NCI-H1417 (cell line): ENCODE measurements at regions not wholly inside any gene's neighbourhood (a gene's known extent, or its start where the extent isn't known, plus 50 kb on each side); places are given as distances from the start of the nearest gene placed in this dataset.

ENCODE experiments used
- DNase-seq, 3 experiments: peaks; one replicate each; lab custom pipeline; 2025; lab: John Stamatoyannopoulos, UW

DNA sequence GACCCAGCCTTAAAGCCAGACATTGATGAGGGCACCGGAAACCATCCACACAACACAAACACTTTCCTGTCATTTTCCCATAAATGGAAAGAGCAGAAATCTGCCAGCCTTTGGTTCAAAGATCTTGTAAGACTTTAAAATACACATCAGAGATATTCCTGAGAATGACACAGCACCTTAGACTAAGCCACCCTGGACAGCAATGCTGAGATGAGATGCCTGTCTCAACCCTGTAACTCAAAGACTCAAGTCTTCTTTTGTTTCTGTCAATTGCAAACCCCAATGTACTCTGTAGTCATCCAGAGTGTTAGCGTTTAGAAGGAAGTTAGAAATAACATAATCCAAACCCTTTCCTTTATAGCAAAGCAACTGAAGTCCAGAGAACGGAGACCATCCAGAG, 119.2 kb downstream of the CCNA1 start:
- no peak for DNase-seq

DNA sequence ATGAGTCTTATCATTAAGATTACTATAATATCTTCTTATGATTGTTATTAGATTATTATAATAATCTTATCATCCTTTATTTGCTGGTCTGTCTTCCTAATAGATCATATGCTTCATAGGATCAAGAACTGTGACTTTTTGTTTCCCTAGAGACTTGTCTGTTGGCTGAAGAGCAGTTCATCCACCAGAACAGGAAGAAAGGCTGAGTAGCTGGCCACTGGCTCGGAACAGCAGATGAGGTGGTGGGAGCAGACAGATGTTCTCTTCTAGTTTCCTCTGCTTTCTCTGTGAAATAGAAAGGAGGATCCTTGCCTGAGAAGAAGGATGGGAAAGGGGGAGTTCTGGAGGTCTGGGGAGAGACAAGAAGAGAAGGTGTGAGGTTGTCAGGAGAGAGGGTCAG, 120.0 kb downstream of the CCNA1 start:
- no peak for DNase-seq

DNA sequence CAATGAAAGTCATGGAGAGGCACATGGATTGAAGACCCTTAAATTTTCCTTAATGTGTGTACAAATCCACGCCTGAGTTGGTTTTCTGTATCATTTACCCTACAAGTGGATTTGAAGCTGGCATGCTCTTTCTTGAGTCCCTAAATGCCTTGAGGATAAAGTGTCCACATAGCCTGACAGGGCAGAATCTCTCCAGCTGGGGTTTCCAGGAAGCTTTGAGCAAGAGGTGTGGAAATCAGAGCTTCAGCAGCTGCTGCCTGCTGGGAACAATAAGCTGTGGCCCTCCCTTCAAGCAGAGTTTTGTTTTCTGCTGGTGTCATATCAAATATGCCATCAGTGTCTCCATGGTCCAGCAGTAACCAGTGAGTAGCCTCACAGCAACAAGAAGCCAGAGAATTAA, 120.3 kb upstream of the SERTM1 start:
- DNase-seq: peak in 2 of 3 experiments; percentile 4 to 96

DNA sequence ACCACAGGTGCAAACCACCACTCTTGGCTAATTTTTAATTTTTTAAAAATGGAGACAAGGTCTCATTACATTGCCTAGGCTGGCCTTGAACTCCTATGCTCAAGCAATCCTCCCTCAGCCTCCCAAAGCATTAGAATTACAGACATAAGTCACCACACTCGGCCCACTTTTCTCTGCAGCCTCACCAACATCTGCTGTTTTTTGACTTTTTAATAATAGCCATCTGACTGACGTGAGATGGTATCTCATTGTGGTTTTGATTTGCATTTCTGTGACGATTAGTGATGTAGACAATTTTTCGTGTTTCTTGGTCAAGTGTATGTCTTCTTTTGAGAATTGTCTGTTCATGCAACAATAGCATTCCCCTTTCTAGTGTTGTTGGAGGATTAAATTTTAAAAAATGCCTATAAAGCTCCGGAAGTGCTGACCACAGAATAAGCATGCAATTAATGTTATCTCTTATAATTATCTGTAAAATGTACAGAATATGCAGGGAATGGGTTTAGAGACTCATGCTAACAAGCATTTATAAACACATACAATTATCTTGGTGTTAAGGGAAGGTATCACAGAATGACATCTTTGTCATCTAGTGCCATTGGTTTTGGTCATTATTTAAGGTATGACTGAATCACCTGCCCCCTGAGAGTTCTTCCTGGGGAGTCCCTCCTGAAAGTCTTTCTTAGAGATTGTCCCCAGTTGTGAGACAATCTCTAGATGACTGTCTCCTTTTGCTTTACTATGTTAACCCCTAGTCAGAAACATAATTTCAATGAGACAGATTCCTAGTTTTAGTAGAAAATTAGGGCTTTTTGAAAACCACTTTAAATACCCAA, 118.5 kb upstream of the SERTM1 start:
- no peak for DNase-seq

DNA sequence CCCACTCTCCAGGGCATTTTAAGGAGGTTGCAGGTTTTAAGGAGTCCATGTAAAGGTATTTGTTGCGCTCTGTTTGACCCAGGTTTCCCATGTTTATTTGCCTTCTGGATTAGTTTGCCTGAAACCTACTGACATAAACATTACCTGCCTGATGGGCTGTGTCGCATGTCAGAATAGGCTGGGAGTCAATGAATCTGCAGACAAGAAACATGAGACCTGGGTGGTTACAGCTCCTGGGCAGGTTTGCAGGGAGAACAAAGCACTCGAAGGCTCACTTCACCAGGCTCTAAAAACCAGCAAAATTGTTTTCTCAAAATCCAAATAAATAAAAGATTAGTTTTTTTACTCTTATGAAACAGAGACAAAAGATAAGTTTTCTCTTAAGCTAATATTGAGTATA, 114.4 kb upstream of the SERTM1 start:
- peak in 1 of 3 experiments; percentile 68 for DNase-seq

DNA sequence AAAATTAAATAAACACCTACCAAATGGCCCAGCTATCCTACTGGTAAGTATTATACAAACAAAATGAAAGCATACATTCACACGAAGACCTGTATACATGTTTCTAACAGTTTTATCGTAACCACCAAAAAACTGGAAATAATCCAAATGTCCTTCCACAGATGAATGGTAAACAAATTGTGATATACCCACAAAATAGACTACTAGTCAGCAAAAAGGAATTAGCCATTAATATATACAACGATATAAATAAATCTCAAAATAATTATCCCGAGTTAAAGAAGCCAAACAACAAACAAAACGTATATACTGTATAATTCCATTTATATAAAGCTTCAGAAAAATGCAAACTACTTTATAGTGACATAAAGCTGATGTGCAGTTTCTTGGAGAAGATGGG, 106.3 kb upstream of the SERTM1 start:
- no peak for DNase-seq

DNA sequence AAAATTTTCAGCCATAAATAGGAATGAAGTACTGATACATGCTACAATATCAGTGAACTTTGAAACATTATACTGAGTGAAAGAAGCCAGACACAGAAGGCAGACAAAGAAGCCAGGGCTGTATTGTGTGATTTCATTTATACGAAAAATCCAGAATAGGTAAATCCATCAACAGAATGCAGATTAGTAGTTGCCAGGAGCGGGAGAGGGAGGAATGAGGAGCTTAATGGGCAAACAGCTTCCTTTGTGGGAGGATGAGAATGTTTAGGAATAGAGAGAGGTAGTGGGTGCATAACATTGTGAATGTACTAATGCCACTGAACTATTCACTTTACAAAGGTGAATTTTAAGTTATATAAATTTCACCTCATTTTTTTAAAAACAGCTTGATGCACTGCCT, 103.3 kb upstream of the SERTM1 start:
- no peak for DNase-seq

DNA sequence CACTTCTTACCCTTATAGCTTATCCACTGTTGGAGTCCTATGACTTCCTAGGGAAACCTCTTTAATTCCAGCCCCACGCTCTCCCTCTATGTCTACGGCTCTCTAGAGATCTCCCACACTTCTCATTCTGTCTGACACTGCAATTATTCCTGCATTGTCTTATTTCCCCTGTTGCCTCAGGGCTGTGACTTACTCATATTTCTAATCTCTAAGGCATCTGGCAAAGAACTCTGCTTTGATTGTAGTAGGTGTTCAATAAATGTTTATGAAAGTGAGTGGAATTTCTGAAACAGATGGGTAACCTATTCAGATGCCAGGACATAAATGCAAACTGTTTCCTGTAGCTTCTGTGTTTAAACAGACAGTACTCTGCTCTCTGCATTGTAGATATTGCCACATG, 102.4 kb upstream of the SERTM1 start:
- DNase-seq: no peak

DNA sequence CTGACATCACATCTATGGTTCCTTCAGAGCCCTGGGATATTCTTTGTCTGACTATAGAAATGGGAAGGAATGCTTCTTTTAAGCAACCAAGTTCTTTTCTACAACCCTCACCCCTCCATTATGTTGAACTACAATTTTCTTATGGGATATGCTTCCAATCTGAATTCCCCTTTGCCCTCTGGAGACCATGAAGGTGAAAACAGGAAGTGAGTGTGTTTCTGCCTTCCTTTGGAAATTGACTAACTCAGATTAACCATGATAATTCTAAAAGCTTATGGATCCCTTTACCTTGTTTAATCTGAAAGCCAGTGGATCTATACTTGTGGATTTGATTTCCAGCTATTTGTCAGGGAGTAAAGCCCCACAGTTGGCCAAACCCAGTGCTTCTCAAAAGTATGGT, 90.8 kb upstream of the SERTM1 start:
- DNase-seq: no peak

DNA sequence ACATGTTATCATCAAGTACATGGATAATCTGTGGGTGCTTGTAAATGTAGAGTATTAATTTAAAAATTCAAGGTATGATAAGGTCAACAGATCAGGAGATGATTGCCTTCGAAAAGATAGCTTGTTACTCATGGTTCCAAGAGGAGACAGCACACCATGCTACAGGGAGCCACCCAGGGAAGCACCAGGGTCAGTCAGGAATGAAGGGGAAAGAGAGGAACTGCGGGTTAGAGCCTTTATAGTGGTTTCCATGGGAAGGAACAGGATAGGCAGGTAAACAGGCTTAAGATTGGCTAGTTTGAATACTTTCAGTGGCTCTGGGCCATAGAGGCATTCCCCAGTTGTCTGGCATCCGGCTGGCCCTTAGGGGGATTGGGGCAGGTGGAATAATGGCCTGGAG, 74.2 kb upstream of the SERTM1 start:
- no peak for DNase-seq

DNA sequence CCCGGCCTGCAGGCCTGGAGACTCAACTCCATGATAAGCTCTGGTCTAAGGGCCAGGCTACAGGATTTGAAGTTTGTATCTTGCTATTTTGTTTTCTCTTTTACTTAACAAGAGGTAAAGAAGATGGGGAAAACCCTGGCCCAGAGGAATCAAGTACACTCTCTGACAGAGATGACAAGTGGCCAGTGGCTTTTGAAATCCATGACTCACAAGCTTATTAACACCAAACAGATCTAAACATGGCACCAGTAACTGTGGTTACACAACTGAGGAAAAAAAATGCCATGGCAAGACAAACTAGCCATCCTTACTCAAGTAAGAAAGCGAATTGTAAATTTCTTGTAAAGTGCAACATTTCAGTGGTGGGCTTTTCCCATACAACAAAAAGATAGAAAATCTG, 72.6 kb upstream of the SERTM1 start:
- no peak for DNase-seq

DNA sequence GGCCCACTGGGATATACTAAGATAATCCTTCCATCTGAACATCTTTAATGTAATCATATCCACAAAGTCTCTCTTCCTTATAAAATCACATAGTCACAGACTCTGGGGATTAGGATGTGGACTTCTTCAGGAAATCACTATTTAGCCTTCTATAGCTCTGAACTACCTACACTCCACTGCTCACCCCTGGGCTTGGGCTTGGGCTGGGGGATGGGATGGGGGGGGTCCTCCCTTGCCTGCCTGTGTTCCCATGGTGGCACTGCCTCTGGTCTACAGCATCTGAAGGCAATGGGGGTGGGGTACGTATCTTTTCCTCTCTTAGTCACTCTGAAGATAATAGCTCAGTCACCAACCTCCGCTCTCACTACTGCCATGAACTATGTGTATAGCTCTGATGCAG, 67.8 kb upstream of the SERTM1 start:
- no peak for DNase-seq

DNA sequence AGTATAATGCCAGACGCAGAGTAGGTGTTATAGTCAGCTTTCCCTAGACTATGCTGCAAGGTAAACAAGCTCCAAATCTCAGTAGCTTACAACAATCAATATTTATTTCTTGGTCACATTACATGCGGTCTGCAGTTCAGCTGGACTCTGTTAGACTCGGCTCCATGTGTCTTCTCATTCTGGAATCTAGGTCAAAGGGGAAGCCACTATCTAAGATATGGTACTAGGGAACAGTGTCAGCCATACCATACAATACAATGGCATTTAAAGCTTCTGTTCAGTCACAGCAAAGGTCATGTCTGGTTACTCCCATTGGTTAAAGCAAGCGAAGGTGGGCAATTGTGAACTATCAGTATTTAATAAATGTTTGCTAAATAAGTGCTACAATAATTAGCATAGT, 65.3 kb upstream of the SERTM1 start:
- no peak for DNase-seq

DNA sequence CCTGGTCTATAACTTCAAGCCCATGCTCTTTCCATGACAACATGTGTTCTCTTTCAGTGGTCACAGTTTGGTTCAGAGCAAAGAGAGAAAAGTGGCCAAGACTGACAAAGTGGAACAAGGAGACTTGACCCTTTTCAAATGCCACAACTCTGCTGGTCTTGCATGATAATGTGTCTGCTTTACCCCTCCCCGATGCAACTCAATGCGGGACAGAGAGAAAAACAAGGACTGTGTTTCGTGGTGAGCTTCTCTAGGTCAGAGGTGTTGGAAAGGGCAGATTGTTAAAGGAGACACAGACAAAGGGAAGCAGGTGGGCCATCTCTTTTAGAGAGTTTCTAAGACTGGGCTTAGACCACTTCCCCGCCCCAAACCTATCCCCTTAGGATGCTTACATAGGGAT, 61.6 kb upstream of the SERTM1 start:
- DNase-seq: no peak

DNA sequence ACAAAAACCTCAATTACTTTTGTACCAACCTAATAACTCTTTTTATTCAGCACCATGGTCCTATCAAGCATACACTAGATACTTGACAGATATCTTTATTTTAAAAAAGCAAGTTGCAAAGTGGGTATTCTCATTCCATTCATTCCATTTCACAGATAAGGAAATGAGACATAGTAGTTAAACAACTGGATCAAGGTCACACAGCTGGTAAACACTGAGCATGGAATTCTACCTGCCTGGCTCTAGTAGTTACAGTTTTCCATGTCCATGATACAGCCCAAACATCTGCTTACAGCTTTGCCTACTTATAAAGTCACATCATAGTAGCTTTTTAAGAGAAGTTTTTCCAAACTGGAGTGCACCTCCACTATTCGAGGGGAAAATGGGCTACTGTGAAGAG, 57.1 kb upstream of the SERTM1 start:
- DNase-seq: no peak

DNA sequence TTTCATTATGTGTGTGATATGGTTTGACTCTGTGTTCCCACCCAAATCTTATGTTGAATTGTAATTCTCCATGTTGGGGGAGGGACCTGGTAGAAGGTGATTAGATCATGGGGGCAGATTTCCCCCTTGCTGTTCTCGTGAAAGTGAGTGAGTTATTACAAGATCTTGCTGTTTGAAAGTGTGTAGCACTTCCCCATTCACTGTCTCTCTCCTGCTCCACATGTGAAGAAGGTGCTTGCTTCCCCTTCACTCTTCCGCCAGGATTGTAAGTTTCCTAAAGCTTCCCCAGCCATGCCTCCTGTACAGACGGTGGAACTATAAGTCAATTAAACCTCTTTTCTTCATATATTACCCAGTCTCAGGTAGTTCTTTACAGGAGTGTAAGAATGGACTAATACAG, 54.3 kb upstream of the SERTM1 start:
- no peak for DNase-seq
